Erythroblast (primary cell): ENCODE measurements at regions not wholly inside any gene's neighbourhood (a gene's known extent, or its start where the extent isn't known, plus 50 kb on each side); places are given as distances from the start of the nearest gene placed in this dataset.

Experiments used
- GATA1 ChIP-seq: IDR thresholded peaks from 2 replicates; pipeline ENCODE4 v1.6.1; 2011; ENCODE audit warnings: low read depth, mild to moderate bottlenecking, control low read depth, low read length, moderate library complexity
- POLR2A ChIP-seq: IDR thresholded peaks from 2 replicates; pipeline ENCODE4 v1.6.1; 2011; ENCODE audit warnings: mild to moderate bottlenecking, low read length

- TF ChIP-seq POLR2A, result no peak
- TF ChIP-seq GATA1, result no peak
These were observed 56.3 kb downstream of the ASCL1 start for GRCh38 chr12:103013741-103014300.
